GM12892 (cell line): ENCODE measurements at regions not wholly inside any gene's neighbourhood (a gene's known extent, or its start where the extent isn't known, plus 50 kb on each side); places are given as distances from the start of the nearest gene placed in this dataset.

Source experiments
- POLR2A ChIP-seq: IDR thresholded peaks from 2 replicates; pipeline ENCODE4 v1.6.1; 2011; ENCODE audit warnings: low read depth, low read length, control low read depth
- POLR2AphosphoS5 ChIP-seq: IDR thresholded peaks from 2 replicates; pipeline ENCODE4 v1.6.1; 2011; ENCODE audit warnings: low read depth, low read length, control low read depth
- TAF1 ChIP-seq: IDR thresholded peaks from 2 replicates; pipeline ENCODE4 v1.6.1; 2011; ENCODE audit warnings: low read depth, mild to moderate bottlenecking, control low read depth, low read length, borderline replicate concordance

GRCh38 chr2:41847744-41848441 lies 199.9 kb upstream of the PKDCC start:
- TF ChIP-seq POLR2AphosphoS5, result no peak
- TF ChIP-seq POLR2A, result no peak
- TF ChIP-seq TAF1, result no peak
